ENCODE measurements at regions not wholly inside any gene's neighbourhood (a gene's known extent, or its start where the extent isn't known, plus 50 kb on each side); places are given as distances from the start of the nearest gene placed in this dataset.
"Not testable (repeated sequence)": the region's sequence is repeated elsewhere in the genome, so short reads cannot be mapped to it uniquely, and the experiment has no call there.

- H3K4me3 ChIP-seq (ENCODE audit: low read length), result no peak overlapping the region
- no peak for TF ChIP-seq CTCF (IDR thresholded peaks at IDR 0.05; ENCODE audit: insufficient read depth, low read depth, low read length, missing control alignments)
- no peak for DNase-seq (ENCODE audit: low read depth)
Measured at GRCh38 chr2:129821445-129821844, 158.0 kb upstream of the RAB6C start.

- no peak overlapping the region for H3K4me3 ChIP-seq (ENCODE audit: low read length)
- TF ChIP-seq CTCF (IDR thresholded peaks at IDR 0.05; ENCODE audit: insufficient read depth, low read depth, low read length, missing control alignments), result no peak
- DNase-seq (ENCODE audit: low read depth), result no peak
Measured at GRCh38 chr2:129823044-129823443, 156.4 kb upstream of the RAB6C start.

- no peak for DNase-seq (ENCODE audit: low read depth)
- no peak for TF ChIP-seq CTCF (IDR thresholded peaks at IDR 0.05; ENCODE audit: insufficient read depth, low read depth, low read length, missing control alignments)
- no peak overlapping the region for H3K4me3 ChIP-seq (ENCODE audit: low read length)
Measured at GRCh38 chr2:129827311-129828090, 152.0 kb upstream of the RAB6C start.

GRCh38 chr2:129828792-129829191, 150.7 kb upstream of the RAB6C start:
- no peak for TF ChIP-seq CTCF (IDR thresholded peaks at IDR 0.05; ENCODE audit: insufficient read depth, low read depth, low read length, missing control alignments)
- H3K4me3 ChIP-seq (ENCODE audit: low read length), result no peak overlapping the region
- no peak for DNase-seq (ENCODE audit: low read depth)

- no peak for DNase-seq (ENCODE audit: low read depth)
Measured at GRCh38 chr2:129829588-129829987, 149.9 kb upstream of the RAB6C start.

GRCh38 chr2:129831018-129831417, 148.4 kb upstream of the RAB6C start:
- DNase-seq (ENCODE audit: low read depth), result no peak
- no peak for TF ChIP-seq CTCF (IDR thresholded peaks at IDR 0.05; ENCODE audit: insufficient read depth, low read depth, low read length, missing control alignments)
- no peak overlapping the region for H3K4me3 ChIP-seq (ENCODE audit: low read length)

More at GRCh38 chr2:129829588-129829987, 149.9 kb upstream of the RAB6C start:
- H3K4me3 ChIP-seq (ENCODE audit: low read length), result no peak overlapping the region
- TF ChIP-seq CTCF (IDR thresholded peaks at IDR 0.05; ENCODE audit: insufficient read depth, low read depth, low read length, missing control alignments), result no peak

- not testable (repeated sequence) for DNase-seq (ENCODE audit: low read depth); H3K4me3 ChIP-seq (ENCODE audit: low read length)
Measured at GRCh38 chr2:129833465-129833864, 146.0 kb upstream of the RAB6C start.

All from epithelial cell of esophagus (primary cell).